HT-29 (cell line): ENCODE measurements at regions not wholly inside any gene's neighbourhood (a gene's known extent, or its start where the extent isn't known, plus 50 kb on each side); places are given as distances from the start of the nearest gene placed in this dataset.
"Not testable (repeated sequence)": the region's sequence is repeated elsewhere in the genome, so short reads cannot be mapped to it uniquely, and the experiment has no call there.

Source experiments
- DNase-seq: peaks from one replicate; pipeline ENCODE4 v3.0.0-alpha.2; 2015; ENCODE audit warnings: low spot score

GRCh38 chr3:72280876-72281275, 495.9 kb upstream of the PROK2 start:
- DNase-seq = no peak

- DNase-seq = no peak
These were observed 494.7 kb upstream of the PROK2 start for GRCh38 chr3:72279631-72280041.

GRCh38 chr3:72279068-72279604, 494.2 kb upstream of the PROK2 start:
- DNase-seq = no peak

- DNase-seq = no peak
These were observed 493.6 kb upstream of the PROK2 start for GRCh38 chr3:72278349-72279067.

- DNase-seq = no peak
These were observed 492.8 kb upstream of the PROK2 start for GRCh38 chr3:72277710-72278109.

GRCh38 chr3:72276806-72277205, 491.9 kb upstream of the PROK2 start:
- no peak for DNase-seq

- no peak for DNase-seq
These were observed 490.4 kb upstream of the PROK2 start for GRCh38 chr3:72275331-72275751.

- DNase-seq = no peak
These were observed 489.8 kb upstream of the PROK2 start for GRCh38 chr3:72274493-72275330.

- no peak for DNase-seq
These were observed 488.7 kb upstream of the PROK2 start for GRCh38 chr3:72273615-72274014.

- no peak for DNase-seq
These were observed 487.4 kb upstream of the PROK2 start for GRCh38 chr3:72272356-72272755.

GRCh38 chr3:72271923-72272322, 487.0 kb upstream of the PROK2 start:
- DNase-seq = no peak

GRCh38 chr3:72271216-72271615, 486.3 kb upstream of the PROK2 start:
- no peak for DNase-seq

- DNase-seq = no peak
These were observed 485.8 kb upstream of the PROK2 start for GRCh38 chr3:72270730-72271129.

GRCh38 chr3:72270072-72270681, 485.2 kb upstream of the PROK2 start:
- DNase-seq = no peak

GRCh38 chr3:72269475-72269874, 484.5 kb upstream of the PROK2 start:
- no peak for DNase-seq

GRCh38 chr3:72266921-72267524, 482.1 kb upstream of the PROK2 start:
- not testable (repeated sequence) for DNase-seq

GRCh38 chr3:72266016-72266370, 481.0 kb upstream of the PROK2 start:
- DNase-seq = no peak

GRCh38 chr3:72265256-72266015, 480.5 kb upstream of the PROK2 start:
- DNase-seq = no peak

GRCh38 chr3:72263223-72263990, 478.5 kb upstream of the PROK2 start:
- DNase-seq = no peak

- DNase-seq = no peak
These were observed 477.8 kb upstream of the PROK2 start for GRCh38 chr3:72262736-72263135.
